HG03159 (cell line): ENCODE measurements at regions not wholly inside any gene's neighbourhood (a gene's known extent, or its start where the extent isn't known, plus 50 kb on each side); places are given as distances from the start of the nearest gene placed in this dataset.
A peak's percentile ranks its signal among the peaks of the same experiment; 100 is the strongest.

Experiments
- ATAC-seq: cut with Tn5 transposase; IDR thresholded peaks from one replicate; pipeline ENCODE4 v1.9.1; 2021; ENCODE audit warnings: mild to moderate bottlenecking, moderate library complexity; ENCODE audit not compliant: unreplicated experiment

GRCh38 chr4:14853176-14853943, 148.9 kb upstream of the CPEB2 start:
- no peak for ATAC-seq

- no peak for ATAC-seq
Observed at GRCh38 chr4:14855719-14856061, 146.6 kb upstream of the CPEB2 start.

- peak; percentile 94 for ATAC-seq
Observed at GRCh38 chr4:14856062-14856933, 146.0 kb upstream of the CPEB2 start.

DNA sequence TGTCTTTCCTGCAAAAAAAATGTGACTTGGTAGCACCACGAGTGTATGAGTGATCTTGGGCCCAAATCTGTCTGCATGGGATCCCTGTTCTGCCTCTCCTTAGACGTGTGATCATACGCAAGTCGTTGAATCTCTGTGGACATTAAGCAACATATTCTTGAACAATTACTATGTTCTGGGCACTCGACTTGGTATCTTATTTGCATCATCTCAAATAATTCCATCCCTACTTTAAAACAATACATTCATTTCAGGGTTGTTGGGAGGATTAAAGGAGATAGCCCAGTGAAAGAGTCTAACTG, 145.4 kb upstream of the CPEB2 start:
- no peak for ATAC-seq

DNA sequence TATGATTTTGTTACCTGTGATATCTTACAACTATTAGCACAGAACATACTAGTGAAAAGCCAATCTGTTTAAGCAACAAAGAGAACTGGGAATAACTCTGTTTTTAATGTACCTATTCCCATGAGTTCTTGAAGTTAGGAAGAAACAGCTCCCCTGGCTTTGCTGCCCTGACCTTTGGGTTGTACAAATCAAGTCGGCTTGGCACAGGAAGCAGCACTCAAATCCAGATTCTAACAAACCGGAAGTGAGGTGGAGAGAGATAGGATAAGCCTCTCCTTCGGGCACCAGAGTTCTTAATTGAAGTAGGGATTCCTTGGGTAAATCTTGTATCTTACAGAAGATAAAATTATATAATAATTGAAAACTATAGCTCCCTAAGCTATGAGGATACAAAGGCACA, 144.8 kb upstream of the CPEB2 start:
- no peak for ATAC-seq

GRCh38 chr4:14857981-14858380, 144.3 kb upstream of the CPEB2 start:
- no peak for ATAC-seq

GRCh38 chr4:14862891-14863290, 139.4 kb upstream of the CPEB2 start:
- no peak for ATAC-seq

- ATAC-seq, result no peak
Observed at GRCh38 chr4:14863418-14864364, 138.6 kb upstream of the CPEB2 start.

DNA sequence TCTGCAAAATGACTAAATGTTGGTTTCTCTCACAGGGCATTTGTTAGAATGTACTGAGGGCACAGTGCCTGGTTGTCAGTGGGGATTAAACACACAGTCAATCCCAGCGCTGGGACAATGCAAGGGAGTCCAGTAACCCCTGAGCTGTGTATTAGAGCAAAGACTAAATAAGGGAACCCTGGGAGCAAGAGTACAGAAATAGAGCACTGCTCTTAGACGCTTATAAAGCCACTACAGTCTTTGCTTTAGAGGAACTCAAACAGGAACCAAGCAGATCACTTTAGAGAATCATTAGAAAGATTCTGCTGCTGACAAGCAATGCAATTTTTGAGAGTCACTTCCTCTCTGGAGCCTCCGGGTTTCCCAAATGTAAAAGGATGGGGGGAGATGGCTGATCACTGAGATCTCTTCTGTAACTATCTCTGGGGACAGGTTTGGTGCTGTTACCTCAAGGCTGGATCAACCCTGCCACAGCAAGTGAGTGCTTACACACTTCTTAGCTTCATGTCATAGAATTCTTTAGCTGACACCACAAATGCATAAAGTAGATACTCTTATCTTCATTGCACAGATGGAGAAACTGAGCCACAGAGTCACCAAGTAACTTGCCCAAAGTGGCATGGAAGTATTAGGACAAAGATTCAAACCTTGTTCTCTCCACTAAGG, 137.8 kb upstream of the CPEB2 start:
- no peak for ATAC-seq

DNA sequence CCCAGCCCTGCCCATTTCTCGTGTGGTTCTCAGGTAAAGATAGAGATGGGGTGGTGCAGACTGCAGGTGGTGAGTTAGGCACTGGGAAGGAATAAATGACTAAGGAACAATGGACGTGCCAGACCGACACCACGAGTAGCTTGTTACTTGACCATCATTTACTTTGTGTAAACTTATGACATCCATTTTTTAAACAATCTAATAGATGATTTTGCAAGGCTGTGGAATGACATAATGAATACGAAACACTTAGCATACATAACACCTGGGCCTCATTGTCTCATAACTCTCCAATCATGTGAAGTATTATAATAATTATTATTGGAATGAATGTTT, 137.3 kb upstream of the CPEB2 start:
- no peak for ATAC-seq

GRCh38 chr4:14865804-14866203, 136.5 kb upstream of the CPEB2 start:
- no peak for ATAC-seq

DNA sequence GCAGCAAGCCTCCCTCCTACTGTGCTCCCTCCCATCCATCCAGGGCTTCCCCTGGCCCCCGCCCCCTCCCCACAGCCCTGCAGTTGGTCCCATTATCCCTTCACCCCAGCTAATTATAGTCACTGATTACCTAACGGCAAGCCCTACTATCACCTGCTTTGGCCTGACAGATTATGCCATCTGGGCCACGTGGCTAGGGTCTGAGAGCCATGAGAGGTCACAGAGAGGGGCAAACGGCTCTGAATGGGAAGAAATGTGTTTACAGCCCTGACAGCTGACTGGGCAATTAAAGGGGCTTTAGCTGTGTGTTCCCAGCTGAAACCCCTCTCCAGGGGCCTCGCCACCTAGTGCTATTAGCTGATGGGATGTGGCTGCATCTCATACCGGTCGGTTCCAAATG, 134.4 kb upstream of the CPEB2 start:
- no peak for ATAC-seq

- no peak for ATAC-seq
Observed at GRCh38 chr4:14868426-14869395, 133.6 kb upstream of the CPEB2 start.

DNA sequence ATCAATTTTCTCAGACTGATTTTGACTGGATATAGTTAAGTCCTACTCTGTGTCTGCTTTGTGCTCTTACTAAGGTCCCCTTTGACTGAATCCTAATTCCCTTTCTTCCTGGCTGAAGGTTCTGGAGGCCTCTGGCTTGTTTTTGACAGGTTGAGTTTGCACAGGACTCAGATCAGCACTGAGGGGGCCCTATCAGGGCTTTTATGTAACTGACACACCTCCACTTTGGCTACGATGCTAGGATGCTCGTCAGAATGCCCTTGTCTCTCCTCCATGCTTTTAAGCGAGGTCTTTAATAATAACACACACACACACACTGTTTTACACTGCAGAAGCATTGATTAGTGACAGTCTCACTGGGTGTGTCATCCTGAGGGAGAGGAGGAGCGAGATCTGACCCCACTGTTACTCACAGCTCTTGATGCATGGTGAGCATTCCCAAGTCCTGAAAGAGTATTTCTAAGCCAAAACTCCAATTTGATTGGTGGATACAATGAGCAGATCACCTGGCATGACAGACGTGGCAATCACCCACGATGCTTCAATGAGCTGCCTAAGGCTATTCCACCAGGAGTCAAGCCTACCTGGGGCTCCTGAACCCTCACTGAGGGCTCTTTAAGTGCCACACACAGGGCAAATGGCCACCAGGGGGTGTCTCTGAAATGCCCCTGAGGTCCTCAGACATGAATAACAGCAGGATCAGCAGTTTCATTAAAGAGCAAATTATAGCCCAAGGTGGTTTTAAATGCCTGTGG, 130.4 kb upstream of the CPEB2 start:
- ATAC-seq, result no peak

GRCh38 chr4:14874990-14875389, 127.3 kb upstream of the CPEB2 start:
- peak; percentile 55 for ATAC-seq

- ATAC-seq, result peak; percentile 43
Observed at GRCh38 chr4:14877246-14878225, 124.7 kb upstream of the CPEB2 start.

DNA sequence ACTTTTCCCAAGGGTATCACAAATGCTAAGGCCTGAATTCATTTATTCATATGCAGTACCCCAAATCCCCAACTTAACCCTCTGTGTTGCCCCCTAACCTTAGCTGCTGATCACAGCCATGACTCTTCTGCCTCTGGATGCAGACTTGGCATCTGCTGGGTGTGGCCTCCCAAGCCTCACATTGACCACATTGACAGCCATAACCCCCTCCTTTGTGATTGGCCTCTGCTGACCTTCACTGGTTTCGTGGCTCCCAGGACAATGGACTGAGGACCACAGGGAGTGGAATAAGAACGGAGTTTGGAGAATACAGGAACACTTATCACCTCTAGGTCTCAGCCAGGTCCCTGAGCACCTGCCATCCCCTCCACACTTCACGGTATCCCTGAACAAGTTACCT, 123.6 kb upstream of the CPEB2 start:
- no peak for ATAC-seq

DNA sequence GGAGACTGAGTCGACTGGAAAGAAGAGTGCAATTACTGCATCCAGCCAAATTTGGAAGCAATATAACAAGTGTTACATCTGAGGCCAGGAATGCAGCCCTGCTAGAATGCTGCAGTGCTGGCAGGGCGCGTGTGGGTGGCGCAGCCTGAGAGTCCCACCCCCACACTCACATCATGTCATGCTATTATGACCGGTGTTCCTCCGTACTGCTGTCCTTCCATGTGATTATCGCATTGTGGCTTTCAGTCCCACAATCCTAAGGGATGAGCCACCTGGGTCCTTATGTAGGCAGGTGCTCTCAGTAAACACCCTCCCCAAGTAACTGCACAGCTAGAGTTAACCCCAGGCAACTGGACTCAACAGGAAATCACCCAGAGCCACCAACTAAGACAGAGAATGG, 122.6 kb upstream of the CPEB2 start:
- ATAC-seq, result no peak
